HG02571 (cell line): ENCODE measurements at regions not wholly inside any gene's neighbourhood (a gene's known extent, or its start where the extent isn't known, plus 50 kb on each side); places are given as distances from the start of the nearest gene placed in this dataset.

Experiments
- ATAC-seq: cut with Tn5 transposase; IDR thresholded peaks from one replicate; pipeline ENCODE4 v1.9.1; 2021; ENCODE audit warnings: mild to moderate bottlenecking, moderate library complexity; ENCODE audit not compliant: unreplicated experiment

- ATAC-seq = no peak
Observed at GRCh38 chr3:181457190-181457589, 254.5 kb upstream of the SOX2 start.

- ATAC-seq = no peak
Observed at GRCh38 chr3:181455276-181455675, 256.4 kb upstream of the SOX2 start.

GRCh38 chr3:181454451-181455027, 257.2 kb upstream of the SOX2 start:
- no peak for ATAC-seq

GRCh38 chr3:181446741-181447140, 265.0 kb upstream of the SOX2 start:
- ATAC-seq = no peak

GRCh38 chr3:181442066-181442465, 269.7 kb upstream of the SOX2 start:
- no peak for ATAC-seq

- ATAC-seq = no peak
Observed at GRCh38 chr3:181432992-181433391, 278.7 kb upstream of the SOX2 start.

GRCh38 chr3:181431748-181432147, 280.0 kb upstream of the SOX2 start:
- no peak for ATAC-seq

- ATAC-seq = no peak
Observed at GRCh38 chr3:181425074-181425473, 286.7 kb upstream of the SOX2 start.

- ATAC-seq = no peak
Observed at GRCh38 chr3:181418233-181418632, 293.5 kb upstream of the SOX2 start.

- no peak for ATAC-seq
Observed at GRCh38 chr3:181417748-181418147, 294.0 kb upstream of the SOX2 start.

- ATAC-seq = no peak
Observed at GRCh38 chr3:181410870-181411269, 300.9 kb upstream of the SOX2 start.

- ATAC-seq = no peak
Observed at GRCh38 chr3:181403876-181404660, 307.7 kb upstream of the SOX2 start.

- no peak for ATAC-seq
Observed at GRCh38 chr3:181402347-181402746, 309.4 kb upstream of the SOX2 start.

- ATAC-seq = no peak
Observed at GRCh38 chr3:181384970-181385369, 326.8 kb upstream of the SOX2 start.

GRCh38 chr3:181383760-181384159, 328.0 kb upstream of the SOX2 start:
- ATAC-seq = no peak

- ATAC-seq = no peak
Observed at GRCh38 chr3:181383201-181383600, 328.5 kb upstream of the SOX2 start.

- ATAC-seq = no peak
Observed at GRCh38 chr3:181382656-181383055, 329.1 kb upstream of the SOX2 start.

- no peak for ATAC-seq
Observed at GRCh38 chr3:181379278-181379677, 332.4 kb upstream of the SOX2 start.

- ATAC-seq = no peak
Observed at GRCh38 chr3:181369637-181370036, 342.1 kb upstream of the SOX2 start.

- no peak for ATAC-seq
Observed at GRCh38 chr3:181363231-181363630, 348.5 kb upstream of the SOX2 start.

GRCh38 chr3:181362378-181362777, 349.3 kb upstream of the SOX2 start:
- ATAC-seq = no peak

- no peak for ATAC-seq
Observed at GRCh38 chr3:181358562-181358961, 353.2 kb upstream of the SOX2 start.

GRCh38 chr3:181358060-181358459, 353.7 kb upstream of the SOX2 start:
- no peak for ATAC-seq
